Brain microvascular endothelial cell (primary cell): ENCODE measurements at regions not wholly inside any gene's neighbourhood (a gene's known extent, or its start where the extent isn't known, plus 50 kb on each side); places are given as distances from the start of the nearest gene placed in this dataset.
"Not testable (repeated sequence)": the region's sequence is repeated elsewhere in the genome, so short reads cannot be mapped to it uniquely, and the experiment has no call there.

Source experiments
- DNase-seq: peaks from one replicate; pipeline ENCODE4 v3.0.0-alpha.2; 2020
- H3K27ac ChIP-seq: fragments of 250-450 bp; sonication (Bioruptor Pico); 2 replicates; pipeline ENCODE4 v1.5.1; 2020; ENCODE audit warnings: mild to moderate bottlenecking, moderate library complexity
- H3K27me3 ChIP-seq: fragments of 250-450 bp; sonication (Bioruptor Pico); replicated peaks from 2 replicates; pipeline ENCODE4 v1.5.1; 2020; ENCODE audit warnings: mild to moderate bottlenecking
- H3K36me3 ChIP-seq: fragments of 250-450 bp; sonication (Bioruptor Pico); replicated peaks from 2 replicates; pipeline ENCODE4 v1.5.1; 2020; ENCODE audit warnings: mild to moderate bottlenecking
- H3K4me3 ChIP-seq: 2 replicates; pipeline ENCODE4 v1.5.1; 2011; ENCODE audit warnings: low read depth, mild to moderate bottlenecking, control low read depth, low read length, moderate library complexity
- in situ Hi-C: cut with HindIII; loops from 2 replicates; pipeline ENCODE4 v1.10.0; 2017; ENCODE audit warnings: low sequenced_read_pairs, low pct_ligation_motif_present
- TF ChIP-seq, protein P1 (sequence below): IDR thresholded peaks from 2 replicates; pipeline ENCODE4 v1.5.1; 2011; ENCODE audit warnings: low read depth, mild to moderate bottlenecking, moderate library complexity, low read length, control low read depth, inconsistent platforms; ENCODE audit errors: missing control alignments

DNA sequence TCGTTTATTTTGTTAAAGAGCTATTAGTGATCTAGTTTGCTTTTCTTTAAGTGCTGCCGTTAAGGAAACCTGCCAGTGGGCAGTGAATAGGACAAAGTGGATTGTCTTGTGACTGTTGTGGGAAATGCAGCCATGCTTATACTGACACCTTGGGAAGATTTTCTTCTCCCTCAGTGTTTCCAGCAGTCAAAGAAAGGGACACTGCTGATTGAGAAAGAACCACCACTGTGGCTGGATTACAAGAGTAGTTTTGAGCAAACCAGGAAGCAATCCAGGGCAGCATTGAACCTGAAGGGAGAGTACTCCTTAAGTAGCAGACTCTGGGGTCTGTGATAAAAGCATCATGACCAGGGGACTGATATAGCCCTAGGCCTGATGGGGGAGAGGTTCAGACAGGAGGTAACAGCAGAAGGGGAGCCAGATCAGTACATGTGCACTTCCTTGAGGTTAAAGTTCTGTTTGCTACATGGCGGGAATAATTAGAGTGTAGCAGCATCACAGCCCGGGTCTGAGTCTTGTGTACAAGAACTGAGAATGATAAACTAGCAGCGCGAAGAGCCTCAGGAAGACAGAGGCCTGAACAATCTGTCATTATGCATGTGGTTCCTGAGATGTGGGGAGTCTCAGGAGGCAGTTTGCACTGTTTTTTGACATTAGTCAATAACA, 167.8 kb downstream of the C11orf91 start:
- no peaks in the 10 kb centered on the region for H3K36me3 ChIP-seq
- no peak overlapping the region for H3K27ac ChIP-seq
- TF ChIP-seq, protein P1, sequence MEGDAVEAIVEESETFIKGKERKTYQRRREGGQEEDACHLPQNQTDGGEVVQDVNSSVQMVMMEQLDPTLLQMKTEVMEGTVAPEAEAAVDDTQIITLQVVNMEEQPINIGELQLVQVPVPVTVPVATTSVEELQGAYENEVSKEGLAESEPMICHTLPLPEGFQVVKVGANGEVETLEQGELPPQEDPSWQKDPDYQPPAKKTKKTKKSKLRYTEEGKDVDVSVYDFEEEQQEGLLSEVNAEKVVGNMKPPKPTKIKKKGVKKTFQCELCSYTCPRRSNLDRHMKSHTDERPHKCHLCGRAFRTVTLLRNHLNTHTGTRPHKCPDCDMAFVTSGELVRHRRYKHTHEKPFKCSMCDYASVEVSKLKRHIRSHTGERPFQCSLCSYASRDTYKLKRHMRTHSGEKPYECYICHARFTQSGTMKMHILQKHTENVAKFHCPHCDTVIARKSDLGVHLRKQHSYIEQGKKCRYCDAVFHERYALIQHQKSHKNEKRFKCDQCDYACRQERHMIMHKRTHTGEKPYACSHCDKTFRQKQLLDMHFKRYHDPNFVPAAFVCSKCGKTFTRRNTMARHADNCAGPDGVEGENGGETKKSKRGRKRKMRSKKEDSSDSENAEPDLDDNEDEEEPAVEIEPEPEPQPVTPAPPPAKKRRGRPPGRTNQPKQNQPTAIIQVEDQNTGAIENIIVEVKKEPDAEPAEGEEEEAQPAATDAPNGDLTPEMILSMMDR = no peak
- H3K4me3 ChIP-seq = no peak overlapping the region
- H3K27me3 ChIP-seq = no peaks in the 10 kb centered on the region
- DNase-seq = no peak
- in situ Hi-C loops = no loop called here

DNA sequence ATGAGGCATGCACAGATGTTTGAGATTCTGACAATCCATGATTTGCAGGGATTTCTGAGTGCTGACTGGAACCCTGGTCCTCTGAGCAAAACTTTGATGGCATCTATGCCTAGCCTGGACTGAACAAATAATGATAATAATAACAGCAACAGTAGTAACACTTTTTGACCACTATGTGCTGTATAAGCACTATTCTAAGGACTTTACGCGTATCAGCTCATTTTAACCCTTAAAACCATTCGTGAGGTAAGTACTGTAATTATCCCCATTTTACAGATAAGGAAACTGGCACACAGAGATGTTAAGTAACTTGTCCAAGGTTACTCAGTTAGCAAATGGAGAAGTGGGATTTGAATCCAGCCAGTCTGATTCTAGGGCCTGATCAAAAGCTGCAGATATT, 168.4 kb downstream of the C11orf91 start:
- no peak overlapping the region for H3K27ac ChIP-seq
- no peak overlapping the region for H3K4me3 ChIP-seq
- no peaks in the 10 kb centered on the region for H3K27me3 ChIP-seq
- no peaks in the 10 kb centered on the region for H3K36me3 ChIP-seq
- TF ChIP-seq, protein P1 = no peak
- no peak for DNase-seq
- in situ Hi-C loops = no loop called here

DNA sequence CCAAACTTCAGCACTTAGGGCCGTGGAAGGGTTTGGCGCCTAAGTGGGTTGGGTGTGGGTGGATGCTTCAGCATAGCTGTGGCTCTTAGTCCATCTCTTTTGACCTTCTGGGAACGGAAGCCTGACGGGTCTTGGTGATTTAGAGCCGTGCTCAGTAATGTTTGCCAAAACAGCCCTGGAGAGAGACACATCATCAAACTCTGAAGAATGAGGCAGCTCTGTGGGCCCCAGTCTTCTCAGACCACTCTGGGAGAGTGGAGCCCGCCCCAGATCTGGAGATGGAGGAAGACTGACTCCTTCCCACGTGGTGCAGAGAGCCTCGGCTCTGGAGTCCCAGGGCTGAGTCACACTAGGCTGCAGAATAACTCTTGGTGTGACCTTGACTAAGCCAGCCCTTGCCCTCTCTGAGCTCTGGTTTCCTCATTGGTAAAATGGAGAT, 168.9 kb downstream of the C11orf91 start:
- DNase-seq = peak; percentile 70
- Histone ChIP-seq H3K36me3 (no peaks in the 10 kb centered on the region), H3K27me3 (no peaks in the 10 kb centered on the region), H3K27ac (peak overlapping the region; percentile 10), H3K4me3 (no peak overlapping the region)
- in situ Hi-C loops = no loop called here
- TF ChIP-seq, protein P1 = no peak

DNA sequence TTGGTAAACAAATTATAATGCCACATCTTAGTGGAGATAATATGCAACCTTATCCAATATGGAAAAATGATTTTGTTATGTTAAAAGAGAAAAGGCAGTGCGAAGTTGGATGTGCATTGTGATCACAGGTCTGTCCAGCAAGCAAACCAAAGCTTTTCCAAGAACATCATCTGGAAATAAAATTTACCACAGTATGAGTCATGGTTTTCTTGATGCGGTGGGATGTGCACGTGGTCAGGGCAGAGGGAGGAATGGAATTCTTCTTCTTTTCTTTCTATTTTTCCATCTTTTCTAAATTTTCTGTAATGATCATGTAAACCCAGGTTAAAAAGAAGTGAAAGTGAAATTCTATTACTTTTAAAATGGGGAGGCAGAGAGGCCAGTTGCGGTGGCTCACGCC, 169.8 kb downstream of the C11orf91 start:
- TF ChIP-seq, protein P1 = no peak
- no peak overlapping the region for H3K4me3 ChIP-seq
- DNase-seq = peak; percentile 47
- no peak overlapping the region for H3K27ac ChIP-seq
- in situ Hi-C loops = no loop called here
- H3K36me3 ChIP-seq = no peaks in the 10 kb centered on the region
- no peaks in the 10 kb centered on the region for H3K27me3 ChIP-seq

DNA sequence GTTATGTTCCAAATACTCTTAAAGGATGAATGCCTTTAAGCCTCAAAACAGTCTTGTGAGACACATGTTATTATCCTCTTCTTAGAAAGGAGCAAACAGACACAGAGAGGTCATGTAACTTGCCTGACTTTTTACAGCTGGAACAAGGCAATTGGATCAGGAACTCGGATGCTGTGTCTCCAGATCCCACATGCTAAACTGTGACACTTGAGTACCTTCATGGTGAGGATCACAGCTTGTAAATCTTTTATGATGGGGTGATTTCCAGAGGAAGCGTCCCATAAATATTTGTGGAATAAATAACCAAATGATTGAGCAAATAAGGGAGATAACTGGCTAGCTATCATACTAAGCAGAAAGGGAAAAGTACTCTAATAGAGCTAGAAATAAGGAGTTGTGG, 171.2 kb downstream of the C11orf91 start:
- no peak for DNase-seq
- TF ChIP-seq, protein P1 = no peak
- in situ Hi-C loops = no loop called here
- Histone ChIP-seq H3K27me3 (no peaks in the 10 kb centered on the region), H3K27ac (no peak overlapping the region), H3K4me3 (no peak overlapping the region), H3K36me3 (no peaks in the 10 kb centered on the region)

DNA sequence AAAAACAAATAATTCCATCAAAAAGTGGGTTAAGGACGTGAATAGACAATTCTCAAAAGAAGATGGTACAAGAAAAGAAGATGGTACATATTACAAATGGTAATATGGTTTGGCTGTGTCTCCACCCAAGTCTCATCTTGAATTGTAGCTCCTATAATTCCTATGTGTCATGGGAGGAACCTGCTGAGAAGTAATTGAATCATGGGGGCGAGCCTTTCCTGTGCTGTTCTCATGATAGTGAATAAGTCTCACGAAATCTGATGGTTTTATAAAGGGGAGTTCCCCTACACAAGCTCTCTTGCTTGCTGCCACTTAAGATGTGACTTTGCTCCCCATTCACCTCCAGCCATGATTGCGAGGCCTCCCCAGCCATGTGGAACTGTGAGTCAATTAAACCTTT, 172.9 kb downstream of the C11orf91 start:
- in situ Hi-C loops, H3K27ac ChIP-seq, DNase-seq, H3K36me3 ChIP-seq, H3K4me3 ChIP-seq, H3K27me3 ChIP-seq: not testable (repeated sequence)
